A549 (cell line): ENCODE measurements at regions not wholly inside any gene's neighbourhood (a gene's known extent, or its start where the extent isn't known, plus 50 kb on each side); places are given as distances from the start of the nearest gene placed in this dataset.

ENCODE experiments used
- ATAC-seq, 2 experiments: fragments of 200-7000 bp in 1 of 2; fragments of >200 bp in 1 of 2; cut with Nextera tagmentation in 1 of 2; cut with Tn5 transposase in 1 of 2; 3 replicates each; pipeline versions ENCODE4 v1.8.0 to v1.9.1; 2018 to 2020; ENCODE audit warnings: mild to moderate bottlenecking in 1 of 2, moderate library complexity in 1 of 2
- CTCF ChIA-PET: fragments of 300-600 bp; sonication (Branson Sonifier 250); formaldehyde crosslinking; extraction: SDS; loops from one replicate; lab custom pipeline; 2021; ENCODE audit warnings: antibody characterized with exemption, inconsistent platforms; lab: Yijun Ruan, JAX
- POLR2A ChIA-PET: fragments of 350-600 bp; formaldehyde crosslinking; extraction: SDS; loops from one replicate; lab custom pipeline; 2021; ENCODE audit warnings: antibody characterized with exemption, inconsistent platforms; lab: Yijun Ruan, JAX
- DNase-seq, 2 experiments: peaks; one replicate each; pipeline versions ENCODE4 v3.0.0 to v3.0.0-alpha.2; 2011 to 2016; ENCODE audit warnings: low read depth in 1 of 2, low spot score in 1 of 2
- FAIRE-seq: peaks from 2 replicates; lab custom pipeline; 2011; peaks lifted over from hg19 to GRCh38; lab: Jason Lieb, UNC
- H3K27ac ChIP-seq, 2 experiments: fragments of >200 bp; sonication (Bioruptor Twin); formaldehyde crosslinking; 3 replicates each; pipeline ENCODE4 v1.5.1; 2016 to 2017
- H3K4me1 ChIP-seq: fragments of >200 bp; sonication (Bioruptor Twin); formaldehyde crosslinking; 3 replicates; pipeline ENCODE4 v1.6.1; 2016
- H3K4me2 ChIP-seq: fragments of >200 bp; sonication (Bioruptor Twin); formaldehyde crosslinking; 3 replicates; pipeline ENCODE4 v1.6.1; 2016
- H3K4me3 ChIP-seq: fragments of >200 bp; sonication (Bioruptor Twin); formaldehyde crosslinking; 3 replicates; pipeline ENCODE4 v1.5.1; 2016
- H3K9me3 ChIP-seq: fragments of >200 bp; sonication (Bioruptor Twin); formaldehyde crosslinking; 3 replicates; pipeline ENCODE4 v1.6.1; 2016
- BCL3 ChIP-seq: fragments of >200 bp; sonication (Bioruptor Twin); formaldehyde crosslinking; IDR thresholded peaks from 3 replicates; pipeline ENCODE4 v1.6.1; 2016
- BHLHE40 ChIP-seq: IDR thresholded peaks from 2 replicates; pipeline ENCODE4 v1.6.1; 2012; ENCODE audit warnings: low read depth, low read length, inconsistent platforms
- CBX8 ChIP-seq: fragments of 200-600 bp; sonication (generic); IDR thresholded peaks from 2 replicates; pipeline ENCODE4 v1.6.1; 2016
- CEBPB ChIP-seq, 2 experiments: fragments of >200 bp in 1 of 2; sonication (Bioruptor Twin) in 1 of 2; formaldehyde crosslinking in 1 of 2; IDR thresholded peaks; 2 replicates each; pipeline ENCODE4 v1.6.1; 2012 to 2016
- CTCF ChIP-seq: fragments of >200 bp; sonication (Bioruptor Twin); formaldehyde crosslinking; IDR thresholded peaks from 3 replicates; pipeline ENCODE4 v1.5.1; 2016
- EHF ChIP-seq: fragments of 250-450 bp; sonication (Bioruptor Pico); IDR thresholded peaks from 2 replicates; pipeline ENCODE4 v1.5.0; 2020; ENCODE audit warnings: mild to moderate bottlenecking
- EHMT2 ChIP-seq: fragments of 200-600 bp; sonication (generic); IDR thresholded peaks from 2 replicates; pipeline ENCODE4 v1.6.1; 2016; ENCODE audit warnings: antibody characterized with exemption, low read depth, mild to moderate bottlenecking, moderate library complexity
- EP300 ChIP-seq, 2 experiments: fragments of >200 bp; sonication (Bioruptor Twin); formaldehyde crosslinking; IDR thresholded peaks; 2 replicates in 1 of 2; 3 replicates in 1 of 2; pipeline ENCODE4 v1.6.1; 2016 to 2017
- ESRRA ChIP-seq: fragments of 150-350 bp; IDR thresholded peaks from 2 replicates; pipeline ENCODE4 v1.6.1; 2014; ENCODE audit warnings: mild to moderate bottlenecking, low read length, borderline replicate concordance
- FOSB ChIP-seq: fragments of 250-450 bp; sonication (Bioruptor Pico); IDR thresholded peaks from 2 replicates; pipeline ENCODE4 v1.5.0; 2020; ENCODE audit warnings: mild to moderate bottlenecking, moderate library complexity
- FOSL2 ChIP-seq, 2 experiments: fragments of 450-650 bp in 1 of 2; fragments of >200 bp in 1 of 2; sonication (Bioruptor Twin) in 1 of 2; formaldehyde crosslinking; IDR thresholded peaks; 2 replicates each; pipeline versions ENCODE4 v1.5.0 to v1.6.1; 2016 to 2020; ENCODE audit warnings: mild to moderate bottlenecking in 1 of 2, moderate library complexity in 1 of 2
- FOXS1 ChIP-seq: fragments of 250-450 bp; sonication (Bioruptor Pico); IDR thresholded peaks from 2 replicates; pipeline ENCODE4 v1.5.0; 2020; ENCODE audit warnings: mild to moderate bottlenecking, moderate library complexity
- GATA3 ChIP-seq: IDR thresholded peaks from 2 replicates; pipeline ENCODE4 v1.6.1; 2012; ENCODE audit warnings: borderline replicate concordance
- HDAC2 ChIP-seq: fragments of 200-600 bp; sonication (generic); IDR thresholded peaks from 2 replicates; pipeline ENCODE4 v1.6.1; 2016
- HEYL ChIP-seq: fragments of 250-450 bp; sonication (Bioruptor Pico); IDR thresholded peaks from 2 replicates; pipeline ENCODE4 v1.8.0; 2021; ENCODE audit warnings: mild to moderate bottlenecking, moderate library complexity
- HMGXB4 ChIP-seq: fragments of 250-450 bp; sonication (Bioruptor Pico); IDR thresholded peaks from 2 replicates; pipeline ENCODE4 v1.5.0; 2021; ENCODE audit warnings: mild to moderate bottlenecking, moderate library complexity, borderline replicate concordance
- HOXA7 ChIP-seq: fragments of 250-450 bp; sonication (Bioruptor Pico); IDR thresholded peaks from 2 replicates; pipeline ENCODE4 v1.5.0; 2020; ENCODE audit warnings: mild to moderate bottlenecking, moderate library complexity
- HOXB13 ChIP-seq: fragments of 250-450 bp; sonication (Bioruptor Pico); IDR thresholded peaks from 2 replicates; pipeline ENCODE4 v1.5.0; 2020; ENCODE audit warnings: low read depth, mild to moderate bottlenecking, moderate library complexity
- HOXB5 ChIP-seq: fragments of 250-450 bp; sonication (Bioruptor Pico); IDR thresholded peaks from 2 replicates; pipeline ENCODE4 v1.5.0; 2020; ENCODE audit warnings: mild to moderate bottlenecking, moderate library complexity
- JUN ChIP-seq, 2 experiments: fragments of >200 bp; sonication (Bioruptor Twin); formaldehyde crosslinking; IDR thresholded peaks; 2 replicates in 1 of 2; 3 replicates in 1 of 2; pipeline ENCODE4 v1.6.1; 2016 to 2017
- MYC ChIP-seq: IDR thresholded peaks from 2 replicates; pipeline ENCODE4 v1.6.1; 2012; ENCODE audit warnings: mild to moderate bottlenecking, inconsistent platforms, low read length, improper control_type of control experiment, borderline replicate concordance
- NPAS2 ChIP-seq: fragments of 250-450 bp; sonication (Bioruptor Pico); IDR thresholded peaks from 2 replicates; pipeline ENCODE4 v1.8.0; 2022; ENCODE audit warnings: mild to moderate bottlenecking, moderate library complexity, borderline replicate concordance
- PBX3 ChIP-seq: IDR thresholded peaks from 2 replicates; pipeline ENCODE4 v1.6.1; 2012
- POLR2A ChIP-seq: IDR thresholded peaks from 2 replicates; pipeline ENCODE4 v1.6.1; 2012; ENCODE audit warnings: mild to moderate bottlenecking, low read length
- POLR2AphosphoS2 ChIP-seq: conservative IDR thresholded peaks from 2 replicates; pipeline ENCODE4 v1.6.1; 2012; ENCODE audit warnings: low read length, improper control_type of control experiment, inconsistent platforms
- RARB ChIP-seq: fragments of 250-450 bp; sonication (Bioruptor Pico); IDR thresholded peaks from 2 replicates; pipeline ENCODE4 v1.8.0; 2021; ENCODE audit warnings: mild to moderate bottlenecking, moderate library complexity
- RCOR1 ChIP-seq: fragments of 150-350 bp; IDR thresholded peaks from 2 replicates; pipeline ENCODE4 v1.6.1; 2014; ENCODE audit warnings: antibody characterized with exemption, low read length, low read depth
- RFX5 ChIP-seq: fragments of 450-650 bp; IDR thresholded peaks from 2 replicates; pipeline ENCODE4 v1.7.1; 2014; ENCODE audit warnings: antibody characterized with exemption, mild to moderate bottlenecking, moderate library complexity
- SMC3 ChIP-seq: fragments of >200 bp; sonication (Bioruptor Twin); formaldehyde crosslinking; IDR thresholded peaks from 3 replicates; pipeline ENCODE4 v1.6.1; 2018; ENCODE audit warnings: inconsistent platforms
- TFCP2L1 ChIP-seq: fragments of 250-450 bp; sonication (Bioruptor Pico); IDR thresholded peaks from 2 replicates; pipeline ENCODE4 v1.5.0; 2021; ENCODE audit warnings: mild to moderate bottlenecking
- USF2 ChIP-seq: fragments of 450-650 bp; IDR thresholded peaks from 2 replicates; pipeline ENCODE4 v1.6.1; 2014; ENCODE audit warnings: antibody characterized with exemption
- ZC3H11A ChIP-seq: fragments of 450-650 bp; IDR thresholded peaks from 2 replicates; pipeline ENCODE4 v1.6.1; 2014; ENCODE audit warnings: antibody characterized with exemption, mild to moderate bottlenecking
- ZNF302 ChIP-seq: fragments of 250-450 bp; sonication (Bioruptor Pico); IDR thresholded peaks from 2 replicates; pipeline ENCODE4 v1.9.0; 2021; ENCODE audit warnings: inconsistent platforms, mild to moderate bottlenecking, moderate library complexity
- ZSCAN20 ChIP-seq: fragments of 250-450 bp; sonication (Bioruptor Pico); IDR thresholded peaks from 2 replicates; pipeline ENCODE4 v1.8.0; 2022; ENCODE audit warnings: mild to moderate bottlenecking, moderate library complexity
- WGBS: methylation state at CpG from one replicate; pipeline ENCODE4 v1.1.6; 2017; ENCODE audit errors: missing lambda C conversion rate; 5-methylcytosine and 5-hydroxymethylcytosine counted together

- Histone ChIP-seq H3K4me2 (peak overlapping the region; percentile 77), H3K4me1 (peaks cover 39% of the 10 kb centered on the region), H3K27ac (peak overlapping the region; percentile 82 to 85), H3K9me3 (no peaks in the 10 kb centered on the region), H3K4me3 (peak overlapping the region; percentile 6; the same call in 1 of the 3 replicates)
- ATAC-seq (peak; percentile 98), FAIRE-seq (peak; percentile 94), DNase-seq (peak; percentile 93 to 94)
- whole genome bisulfite sequencing = 32% methylated on average over 19 of the region's 19 CpGs
- ChIA-PET CTCF (interaction anchor here (1.3 to 3.7 kb wide), 3 partner anchors 9 to 221 kb away, joined by 3 to 18 read pairs (median 4); no protein-coding TSS in a partner anchor), POLR2A (interaction anchor here (1.0 kb wide), 1 partner anchor 113 kb away, joined by 4 read pairs; no protein-coding TSS in a partner anchor)
- TF ChIP-seq ESRRA (no peak), FOXS1 (CRISPR knock-in tag) (0 out of 2 replicates have a peak, but pooled peaks have one; percentile 29), USF2 (no peak), HDAC2 (no peak), RARB (CRISPR knock-in tag) (no peak), ZSCAN20 (CRISPR knock-in tag) (0 out of 2 replicates have a peak, but pooled peaks have one; percentile 71), CTCF (no peak), FOSL2 (IDR thresholded peaks at IDR 0.05) (peak; percentile 86), FOSL2 (CRISPR knock-in tag; IDR thresholded peaks at IDR 0.05) (peak; percentile 92), TFCP2L1 (CRISPR knock-in tag) (no peak), HOXB5 (CRISPR knock-in tag) (no peak), RFX5 (no peak), SMC3 (no peak; the same call in 2 of the 3 replicates), CBX8 (no peak), EP300 (IDR thresholded peaks at IDR 0.05) (peak in 1 of 2 experiments; percentile 17; a peak in 1 of 5 replicates), ZC3H11A (no peak), MYC (peak; percentile 54; the same call in 1 of the 2 replicates), JUN (IDR thresholded peaks at IDR 0.05) (peak in 1 of 2 experiments; percentile 57; a peak in 1 of 5 replicates), HMGXB4 (no peak), HEYL (CRISPR knock-in tag) (no peak), POLR2AphosphoS2 (no peak), PBX3 (no peak), CEBPB (IDR thresholded peaks at IDR 0.05) (peak; percentile 92 to 99), FOSB (CRISPR knock-in tag) (no peak), GATA3 (no peak; the same call in 1 of the 2 replicates), EHMT2 (no peak), HOXB13 (CRISPR knock-in tag) (no peak), BHLHE40 (no peak), RCOR1 (no peak), BCL3 (no peak), EHF (CRISPR knock-in tag) (no peak), POLR2A (no peak), NPAS2 (no peak), HOXA7 (CRISPR knock-in tag) (0 out of 2 replicates have a peak, but pooled peaks have one; percentile 58), ZNF302 (0 out of 2 replicates have a peak, but pooled peaks have one; percentile 51)
Observed at GRCh38 chr5:174532455-174533453, 191.6 kb upstream of the MSX2 start.
